HG02943 (cell line): ENCODE measurements at regions not wholly inside any gene's neighbourhood (a gene's known extent, or its start where the extent isn't known, plus 50 kb on each side); places are given as distances from the start of the nearest gene placed in this dataset.

Experiments
- ATAC-seq: cut with Tn5 transposase; IDR thresholded peaks from one replicate; pipeline ENCODE4 v1.9.1; 2021; ENCODE audit warnings: mild to moderate bottlenecking, low read depth, moderate library complexity; ENCODE audit not compliant: unreplicated experiment

DNA sequence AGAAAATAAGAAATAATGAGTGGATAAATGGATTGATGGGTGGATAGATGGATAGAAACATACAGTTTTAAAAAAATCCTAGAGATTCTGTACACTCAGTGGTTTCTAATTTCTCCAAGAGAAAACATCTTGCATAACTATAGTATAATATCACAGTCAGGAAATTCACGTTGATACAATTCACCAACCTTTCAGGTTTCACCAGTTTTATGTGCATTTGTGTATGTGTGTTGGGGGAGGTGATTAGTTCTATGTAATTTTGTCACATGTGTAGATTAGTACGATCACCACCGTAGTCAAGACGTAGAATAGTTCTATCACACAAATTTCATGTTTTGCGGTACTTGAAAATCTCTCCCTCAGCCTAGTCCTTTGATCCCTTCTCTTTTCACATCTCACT, 288.2 kb upstream of the LRATD1 start:
- ATAC-seq = no peak

GRCh38 chr2:14348247-14348646, 284.3 kb upstream of the LRATD1 start:
- ATAC-seq = no peak

GRCh38 chr2:14350856-14351255, 281.7 kb upstream of the LRATD1 start:
- no peak for ATAC-seq

- no peak for ATAC-seq
Measured at GRCh38 chr2:14352067-14352466, 280.4 kb upstream of the LRATD1 start.

- no peak for ATAC-seq
Measured at GRCh38 chr2:14354231-14354630, 278.3 kb upstream of the LRATD1 start.

GRCh38 chr2:14355102-14355501, 277.4 kb upstream of the LRATD1 start:
- no peak for ATAC-seq

GRCh38 chr2:14358339-14358738, 274.2 kb upstream of the LRATD1 start:
- no peak for ATAC-seq

DNA sequence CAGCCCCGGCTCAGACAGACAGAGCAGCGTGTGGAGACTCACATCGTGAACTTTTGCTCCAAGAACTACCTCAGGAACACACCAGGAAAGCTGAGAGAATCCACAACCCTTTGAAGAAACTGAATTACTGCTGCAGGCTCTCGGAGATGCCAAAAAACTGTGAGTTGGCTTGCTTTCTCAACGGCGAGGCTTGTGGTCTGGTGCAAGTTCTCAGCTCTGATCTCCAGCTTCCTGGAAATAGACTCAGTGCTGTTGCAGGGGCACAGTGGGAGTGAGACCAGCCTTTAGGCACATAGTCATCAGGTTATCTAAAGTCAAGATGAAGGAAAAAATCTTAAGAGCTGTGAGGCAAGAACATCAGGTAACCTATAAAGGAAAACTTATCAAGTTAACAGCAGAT, 273.7 kb upstream of the LRATD1 start:
- no peak for ATAC-seq

- no peak for ATAC-seq
Measured at GRCh38 chr2:14363137-14363536, 269.4 kb upstream of the LRATD1 start.

DNA sequence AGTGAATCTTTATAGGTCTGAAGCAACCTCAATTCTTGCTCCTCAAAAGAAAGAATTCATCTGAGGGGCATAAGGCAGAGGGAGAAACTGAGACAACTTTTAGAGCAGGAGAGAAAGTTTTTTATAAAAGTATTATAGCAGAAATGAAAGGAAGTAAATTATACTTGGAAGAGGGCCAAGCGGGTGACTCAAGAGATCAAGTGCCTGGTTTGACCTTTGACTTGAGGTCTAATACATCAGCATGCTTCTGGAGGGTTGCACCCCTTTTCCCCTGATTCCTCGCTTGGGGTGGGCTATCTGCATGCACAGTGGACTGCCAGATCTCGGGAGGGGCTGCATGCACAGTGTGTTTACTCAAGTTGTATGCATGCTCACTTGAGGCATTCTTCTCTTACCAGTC, 268.5 kb upstream of the LRATD1 start:
- ATAC-seq = no peak

GRCh38 chr2:14364471-14364870, 268.0 kb upstream of the LRATD1 start:
- ATAC-seq = no peak

DNA sequence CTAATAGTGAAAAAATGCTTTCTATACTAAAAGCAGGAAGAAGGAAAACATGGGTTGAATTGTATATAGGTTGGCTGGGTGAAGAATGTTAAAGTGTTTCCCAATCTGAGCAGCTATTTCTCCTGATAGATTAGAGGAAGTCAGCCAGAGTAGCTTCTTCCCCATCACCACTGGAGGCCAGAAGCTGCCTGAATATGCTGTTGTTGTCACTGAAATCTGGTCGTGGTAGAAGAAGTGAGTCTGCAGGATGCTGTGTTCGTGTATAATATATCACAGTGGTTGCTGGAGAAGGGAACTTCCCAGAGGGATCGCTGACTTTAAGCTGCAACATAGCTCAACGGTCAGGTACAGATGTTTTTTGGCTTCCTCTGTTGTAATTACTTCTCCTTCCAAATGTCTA, 247.5 kb upstream of the LRATD1 start:
- ATAC-seq = no peak

DNA sequence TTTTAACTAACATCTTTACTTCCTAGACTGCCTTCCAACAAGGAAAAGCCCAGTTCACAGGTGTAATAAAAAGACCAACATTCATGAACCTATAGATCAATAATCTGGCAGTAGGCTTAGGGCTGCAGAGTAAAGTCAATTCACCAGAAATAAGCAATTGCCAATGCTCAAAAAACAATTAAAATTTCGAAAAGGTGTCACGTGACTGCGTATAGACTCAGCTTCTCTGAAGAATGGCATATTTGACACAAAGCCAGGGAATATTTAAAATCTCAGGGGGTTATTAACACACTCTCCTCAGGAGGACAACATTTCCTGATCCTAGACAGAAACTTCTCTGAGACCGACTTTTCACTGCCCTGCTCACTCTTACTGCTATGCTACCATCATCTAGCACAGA, 245.2 kb upstream of the LRATD1 start:
- no peak for ATAC-seq

DNA sequence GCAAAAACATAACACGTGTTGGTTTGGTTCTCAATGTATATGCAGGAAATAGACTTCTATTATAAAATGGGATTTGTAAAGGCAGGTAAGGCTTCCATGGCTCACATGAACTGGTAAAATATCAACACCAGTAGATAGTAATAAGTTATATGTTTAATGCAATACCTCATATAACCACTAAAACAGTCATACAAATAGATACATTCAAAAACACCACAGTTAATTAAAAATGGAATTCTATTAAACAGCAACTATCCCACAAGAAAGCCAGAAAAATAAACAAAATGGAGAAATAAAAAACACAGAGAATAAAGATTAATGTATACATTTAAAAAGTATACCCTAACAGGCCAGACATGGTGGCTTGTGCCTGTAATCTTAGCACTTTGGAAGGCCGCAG, 243.8 kb upstream of the LRATD1 start:
- no peak for ATAC-seq

DNA sequence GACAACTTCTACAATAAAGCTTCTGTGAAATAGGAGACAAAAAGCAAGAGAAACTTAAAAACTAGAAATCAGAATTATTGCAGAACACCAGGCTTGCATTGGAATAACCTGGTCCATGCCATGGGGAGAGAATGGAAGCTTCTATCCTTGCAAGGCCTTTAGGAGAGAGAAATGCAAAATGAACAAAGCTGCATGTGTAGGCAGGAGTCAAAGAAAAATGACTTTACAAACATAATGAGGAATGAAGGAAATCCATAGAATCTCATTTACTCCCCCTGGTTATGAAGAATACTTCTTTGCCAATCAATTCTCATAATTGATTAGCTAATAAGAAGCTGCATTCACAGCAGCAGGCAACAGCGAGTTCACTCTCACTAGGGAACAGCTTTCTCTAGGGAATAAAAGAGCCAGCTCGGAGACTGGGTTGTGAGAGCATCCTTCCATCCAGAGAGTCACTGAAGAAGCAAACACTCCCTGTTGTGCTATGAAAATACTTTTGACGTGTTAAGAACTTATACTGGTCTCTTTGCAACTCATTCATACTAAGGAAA, 235.9 kb upstream of the LRATD1 start:
- no peak for ATAC-seq

DNA sequence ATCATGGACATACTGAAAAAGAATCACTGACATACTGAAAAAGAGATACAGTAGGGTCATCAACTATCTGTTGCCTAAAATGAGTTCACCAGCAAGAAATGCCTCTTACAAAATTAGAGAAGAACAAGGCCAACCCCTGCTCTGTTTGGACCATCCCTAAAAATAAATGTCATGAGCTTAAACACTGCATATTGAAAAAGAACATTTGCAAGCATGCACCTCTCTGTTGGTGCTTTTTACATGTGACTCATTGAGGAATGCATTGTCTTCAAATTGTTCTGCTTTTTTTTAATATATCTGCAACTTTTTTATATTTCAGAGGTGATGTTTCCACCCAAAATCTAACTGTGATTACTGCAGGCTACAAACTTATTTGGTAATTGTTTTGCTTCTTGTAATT, 233.9 kb upstream of the LRATD1 start:
- ATAC-seq = no peak

DNA sequence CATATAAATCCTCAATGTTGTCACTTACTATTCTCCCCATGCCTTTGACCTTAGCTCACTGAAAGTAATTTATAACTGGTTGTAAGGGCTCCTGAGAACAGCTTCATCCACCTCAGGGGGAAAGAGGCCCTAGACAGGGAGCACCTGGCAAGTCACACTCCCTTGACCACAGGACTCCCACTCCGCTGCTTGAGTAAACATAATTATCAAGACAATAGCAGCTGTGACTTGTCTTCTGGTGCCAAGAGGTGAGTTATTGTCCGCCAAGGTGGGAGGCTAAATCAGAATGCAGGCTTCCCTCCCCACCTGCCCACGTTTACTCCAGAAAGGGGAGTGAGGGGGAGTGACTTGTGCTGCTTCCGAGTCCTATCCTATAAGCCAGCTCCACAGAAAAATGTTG, 230.6 kb upstream of the LRATD1 start:
- ATAC-seq = no peak

- no peak for ATAC-seq
Measured at GRCh38 chr2:14408695-14409094, 223.8 kb upstream of the LRATD1 start.

GRCh38 chr2:14417551-14417950, 215.0 kb upstream of the LRATD1 start:
- no peak for ATAC-seq

DNA sequence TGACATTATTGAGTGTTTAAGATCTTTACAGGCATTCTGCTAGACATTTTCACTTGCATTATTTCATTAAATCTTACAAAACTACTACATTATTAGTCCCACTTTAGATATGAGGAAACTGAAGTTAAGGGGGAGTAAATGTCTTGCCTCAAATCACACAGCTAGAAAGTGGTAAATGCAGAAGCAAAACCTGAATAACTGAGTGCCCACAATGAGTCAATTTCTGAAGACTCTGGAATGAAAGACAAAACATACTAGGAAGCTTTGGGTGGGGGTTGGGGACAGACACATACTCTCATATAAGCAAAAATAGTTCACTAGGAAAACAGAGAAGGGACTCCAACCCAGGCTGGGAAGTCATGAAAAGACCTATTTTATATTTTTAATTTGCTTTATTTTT, 214.4 kb upstream of the LRATD1 start:
- no peak for ATAC-seq

GRCh38 chr2:14420851-14421250, 211.7 kb upstream of the LRATD1 start:
- ATAC-seq = no peak

DNA sequence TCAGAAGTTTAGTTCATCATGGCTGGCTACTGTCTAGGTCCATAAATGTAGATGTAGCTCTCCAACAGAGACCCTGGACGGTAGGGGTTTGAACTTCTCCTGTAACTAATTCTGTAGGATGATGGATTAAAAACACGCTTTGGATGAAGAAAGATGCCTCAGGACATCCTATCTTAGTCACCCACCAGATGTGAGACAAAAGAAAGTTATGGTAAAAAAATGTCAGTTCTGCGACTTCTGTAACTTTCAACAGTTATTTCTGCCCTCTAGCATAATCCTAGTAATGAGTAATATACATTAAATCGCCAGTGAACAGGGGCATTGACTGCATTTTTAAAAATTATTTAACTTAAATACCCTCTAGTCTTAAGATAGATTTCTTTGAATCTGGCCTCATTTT, 210.1 kb upstream of the LRATD1 start:
- no peak for ATAC-seq

GRCh38 chr2:14423145-14423906, 209.2 kb upstream of the LRATD1 start:
- ATAC-seq = no peak
